Upper lobe of left lung (tissue), 6 donors: ENCODE measurements at regions not wholly inside any gene's neighbourhood (a gene's known extent, or its start where the extent isn't known, plus 50 kb on each side); places are given as distances from the start of the nearest gene placed in this dataset.

Experiments used
- ATAC-seq, 2 donors: fragments of 200-7000 bp; cut with Tn5 transposase; one replicate each; pipeline ENCODE4 v1.9.1; 2022; ENCODE audit warnings: mild to moderate bottlenecking in 2 of 2, moderate library complexity in 2 of 2; ENCODE audit not compliant: low FRiP score in 2 of 2
- DNase-seq, 2 donors: peaks; one replicate each; pipeline ENCODE4 v3.0.0-alpha.2; 2019 to 2020
- H3K27ac ChIP-seq, 4 donors: fragments of 200-600 bp; sonication (generic); one replicate each; pipeline ENCODE4 v1.5.1; 2016 to 2019
- H3K27me3 ChIP-seq, 4 donors: fragments of 200-600 bp; sonication (generic); one replicate each; pipeline ENCODE4 v1.5.1; 2017 to 2019
- H3K36me3 ChIP-seq, 4 donors: fragments of 200-600 bp; sonication (generic); one replicate each; pipeline ENCODE4 v1.5.1; 2016 to 2019
- H3K4me1 ChIP-seq, 4 donors: fragments of 200-600 bp; sonication (generic); one replicate each; pipeline ENCODE4 v1.5.1; 2018 to 2019
- H3K4me3 ChIP-seq, 4 donors: fragments of 200-600 bp; sonication (generic); one replicate each; pipeline ENCODE4 v1.5.1; 2017 to 2019; ENCODE audit warnings: mild to moderate bottlenecking in 2 of 4, moderate library complexity in 1 of 4
- H3K9me3 ChIP-seq, 4 donors: fragments of 200-600 bp; sonication (generic); one replicate each; pipeline ENCODE4 v1.5.1; 2018 to 2019
- CTCF ChIP-seq, 6 experiments: fragments of 450-650 bp in 4 of 6; fragments of 200-600 bp in 2 of 6; sonication (generic) in 2 of 6; IDR thresholded peaks; one replicate each; pipeline ENCODE4 v1.5.1; 2016 to 2019; ENCODE audit warnings: antibody characterized with exemption in 6 of 6
- EP300 ChIP-seq, 4 donors: sonication (generic); formaldehyde crosslinking; IDR thresholded peaks; one replicate each; pipeline ENCODE4 v1.5.1; 2017; ENCODE audit warnings: antibody characterized with exemption in 4 of 4, control low read depth in 2 of 4
- POLR2A ChIP-seq, 4 donors: fragments of 450-650 bp; IDR thresholded peaks; one replicate each; pipeline ENCODE4 v1.5.1; 2016 to 2017; ENCODE audit warnings: antibody characterized with exemption in 4 of 4, mild to moderate bottlenecking in 2 of 4
- POLR2AphosphoS5 ChIP-seq, 2 donors: sonication (generic); formaldehyde crosslinking; IDR thresholded peaks; one replicate each; pipeline ENCODE4 v1.5.1; 2017; ENCODE audit warnings: antibody characterized with exemption in 2 of 2
- WGBS, 2 donors: methylation state at CpG; one replicate each; pipeline ENCODE4 v1.1.5; 2017 to 2018; 5-methylcytosine and 5-hydroxymethylcytosine counted together
- donor health status: DM: no; HTN: no; CAD: no; lungs with moderate emphysema.
- donor health status: DM: no; HTN: yes; CAD: no; lungs with severe emphysema.

- 80 to 84% methylated on average over 5 of the region's 5 CpGs for WGBS, 2 donors
- Histone ChIP-seq H3K9me3 (no peaks in the 10 kb centered on the region), H3K4me1 (peaks cover 8 to 26% (median 22%) of the 10 kb centered on the region in 4 donors), H3K27me3 (no peaks in the 10 kb centered on the region), H3K27ac (no peak overlapping the region), H3K4me3 (no peak overlapping the region), H3K36me3 (no peaks in the 10 kb centered on the region)
- no peak for ATAC-seq
- TF ChIP-seq POLR2A (IDR thresholded peaks at IDR 0.05) (no peak), CTCF (IDR thresholded peaks at IDR 0.05) (no peak), EP300 (IDR thresholded peaks at IDR 0.05) (no peak), POLR2AphosphoS5 (IDR thresholded peaks at IDR 0.05) (no peak)
- no peak for DNase-seq
Measured at GRCh38 chr20:50323777-50324775, 133.4 kb downstream of the CEBPB start.

GRCh38 chr20:50325215-50325614 lies 134.6 kb downstream of the CEBPB start:
- Histone ChIP-seq H3K9me3 (no peaks in the 10 kb centered on the region), H3K4me1 (peaks cover 8 to 22% (median 18%) of the 10 kb centered on the region in 4 donors), H3K36me3 (no peaks in the 10 kb centered on the region), H3K27ac (no peak overlapping the region), H3K27me3 (no peaks in the 10 kb centered on the region), H3K4me3 (no peak overlapping the region)
- no peak for ATAC-seq
- TF ChIP-seq POLR2AphosphoS5 (IDR thresholded peaks at IDR 0.05) (no peak), EP300 (IDR thresholded peaks at IDR 0.05) (no peak), CTCF (IDR thresholded peaks at IDR 0.05) (no peak), POLR2A (IDR thresholded peaks at IDR 0.05) (no peak)
- no peak for DNase-seq
- WGBS, 2 donors = 84 to 100% methylated on average over 2 to 4 of the region's 4 CpGs

- TF ChIP-seq EP300 (IDR thresholded peaks at IDR 0.05) (no peak), POLR2A (IDR thresholded peaks at IDR 0.05) (no peak), CTCF (IDR thresholded peaks at IDR 0.05) (no peak), POLR2AphosphoS5 (IDR thresholded peaks at IDR 0.05) (no peak)
- DNase-seq = no peak
- ATAC-seq = no peak
- Histone ChIP-seq H3K4me1 (peaks cover 12 to 20% (median 16%) of the 10 kb centered on the region in 4 donors), H3K27me3 (no peaks in the 10 kb centered on the region), H3K36me3 (no peaks in the 10 kb centered on the region), H3K9me3 (no peaks in the 10 kb centered on the region), H3K4me3 (no peak overlapping the region), H3K27ac (no peak overlapping the region)
- 63 to 66% methylated on average over 3 of the region's 3 CpGs for WGBS, 2 donors
Measured at GRCh38 chr20:50325651-50326050, 135.0 kb downstream of the CEBPB start.

- H3K27ac ChIP-seq = no peak overlapping the region
- H3K4me1 ChIP-seq = peaks cover 13 to 19% (median 16%) of the 10 kb centered on the region in 4 donors
- TF ChIP-seq POLR2AphosphoS5 (IDR thresholded peaks at IDR 0.05) (no peak), POLR2A (IDR thresholded peaks at IDR 0.05) (no peak), CTCF (IDR thresholded peaks at IDR 0.05) (no peak), EP300 (IDR thresholded peaks at IDR 0.05) (no peak)
- no peaks in the 10 kb centered on the region for H3K27me3 ChIP-seq
- ATAC-seq = no peak
- H3K9me3 ChIP-seq = no peaks in the 10 kb centered on the region
- DNase-seq = no peak
- no peaks in the 10 kb centered on the region for H3K36me3 ChIP-seq
- WGBS, 2 donors = 53 to 69% methylated on average over 2 of the region's 2 CpGs
- H3K4me3 ChIP-seq = no peak overlapping the region
Measured at GRCh38 chr20:50327666-50328065, 137.0 kb downstream of the CEBPB start.
